Choroid plexus epithelial cell (primary cell): ENCODE measurements at regions not wholly inside any gene's neighbourhood (a gene's known extent, or its start where the extent isn't known, plus 50 kb on each side); places are given as distances from the start of the nearest gene placed in this dataset.

ENCODE experiments used
- DNase-seq: peaks from one replicate; pipeline ENCODE4 v3.0.0-alpha.2; 2010; ENCODE audit warnings: low read depth
- H3K4me3 ChIP-seq: 2 replicates; pipeline ENCODE4 v1.5.1; 2011; ENCODE audit warnings: low read depth, mild to moderate bottlenecking, control low read depth, low read length, moderate library complexity
- TF ChIP-seq, protein P1 (sequence below): conservative IDR thresholded peaks from 2 replicates; pipeline ENCODE4 v1.5.1; 2011; ENCODE audit warnings: low read depth, mild to moderate bottlenecking, control low read depth, inconsistent platforms, low read length, moderate library complexity

DNA sequence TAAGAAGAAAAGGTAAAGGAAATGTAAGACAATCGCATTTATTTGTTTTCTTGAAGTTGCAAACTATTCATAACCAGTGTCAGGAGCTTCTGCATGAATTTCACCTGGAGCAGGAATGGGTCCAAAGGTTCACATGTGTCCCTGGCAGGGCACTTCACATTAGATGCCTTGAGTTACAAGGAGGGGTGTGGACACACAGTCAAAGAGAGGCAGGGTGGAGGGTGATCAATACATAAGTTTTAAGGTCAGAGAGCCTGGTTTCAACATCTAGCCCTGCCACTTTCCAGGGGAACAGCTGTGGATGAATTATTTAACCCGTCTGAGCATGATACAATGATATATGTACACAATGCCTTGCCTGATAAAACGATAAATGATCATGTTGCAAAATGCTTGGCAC lies 321.4 kb downstream of the CYP26B1 start:
- no peak for DNase-seq
- H3K4me3 ChIP-seq, result no peak overlapping the region
- TF ChIP-seq, protein P1, sequence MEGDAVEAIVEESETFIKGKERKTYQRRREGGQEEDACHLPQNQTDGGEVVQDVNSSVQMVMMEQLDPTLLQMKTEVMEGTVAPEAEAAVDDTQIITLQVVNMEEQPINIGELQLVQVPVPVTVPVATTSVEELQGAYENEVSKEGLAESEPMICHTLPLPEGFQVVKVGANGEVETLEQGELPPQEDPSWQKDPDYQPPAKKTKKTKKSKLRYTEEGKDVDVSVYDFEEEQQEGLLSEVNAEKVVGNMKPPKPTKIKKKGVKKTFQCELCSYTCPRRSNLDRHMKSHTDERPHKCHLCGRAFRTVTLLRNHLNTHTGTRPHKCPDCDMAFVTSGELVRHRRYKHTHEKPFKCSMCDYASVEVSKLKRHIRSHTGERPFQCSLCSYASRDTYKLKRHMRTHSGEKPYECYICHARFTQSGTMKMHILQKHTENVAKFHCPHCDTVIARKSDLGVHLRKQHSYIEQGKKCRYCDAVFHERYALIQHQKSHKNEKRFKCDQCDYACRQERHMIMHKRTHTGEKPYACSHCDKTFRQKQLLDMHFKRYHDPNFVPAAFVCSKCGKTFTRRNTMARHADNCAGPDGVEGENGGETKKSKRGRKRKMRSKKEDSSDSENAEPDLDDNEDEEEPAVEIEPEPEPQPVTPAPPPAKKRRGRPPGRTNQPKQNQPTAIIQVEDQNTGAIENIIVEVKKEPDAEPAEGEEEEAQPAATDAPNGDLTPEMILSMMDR, result no peak

DNA sequence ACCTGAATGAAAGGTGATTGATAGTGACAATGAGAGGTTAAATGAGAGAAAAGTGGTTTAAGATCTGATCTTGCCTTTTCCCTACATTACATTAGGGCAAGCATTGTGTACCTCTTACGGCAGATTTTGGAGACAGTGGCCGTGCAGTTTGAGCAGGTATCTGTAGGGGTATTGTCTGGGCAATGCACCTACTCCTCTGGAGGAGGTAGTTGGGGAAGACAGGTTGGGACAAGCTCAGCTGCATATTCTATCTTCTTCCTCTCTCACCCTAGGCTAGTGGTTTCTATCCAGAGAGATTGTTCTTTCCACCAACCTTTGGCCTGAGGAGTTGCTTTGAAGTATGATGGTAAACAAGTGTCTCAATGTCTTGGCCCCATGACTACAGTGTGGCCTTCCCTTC lies 323.2 kb downstream of the CYP26B1 start:
- TF ChIP-seq, protein P1, result no peak
- no peak overlapping the region for H3K4me3 ChIP-seq
- no peak for DNase-seq

DNA sequence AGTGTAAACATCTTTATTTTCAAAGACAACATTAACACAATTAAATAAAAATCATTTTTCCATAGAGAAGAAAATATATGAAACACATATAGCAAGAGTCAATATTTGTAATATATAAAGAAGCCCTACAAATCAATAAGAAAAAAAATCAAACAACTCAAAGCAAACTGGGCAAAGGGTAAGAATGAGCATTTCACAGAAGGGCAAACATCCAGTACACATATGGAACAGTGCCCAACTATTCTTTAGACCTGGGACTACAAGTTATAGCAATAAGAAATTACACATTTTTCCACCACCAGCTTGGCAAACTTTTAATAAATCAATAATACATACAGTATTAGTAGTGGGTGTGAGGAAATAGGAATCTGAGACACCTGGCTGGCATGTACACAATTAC lies 324.1 kb downstream of the CYP26B1 start:
- no peak overlapping the region for H3K4me3 ChIP-seq
- TF ChIP-seq, protein P1, result no peak
- no peak for DNase-seq

DNA sequence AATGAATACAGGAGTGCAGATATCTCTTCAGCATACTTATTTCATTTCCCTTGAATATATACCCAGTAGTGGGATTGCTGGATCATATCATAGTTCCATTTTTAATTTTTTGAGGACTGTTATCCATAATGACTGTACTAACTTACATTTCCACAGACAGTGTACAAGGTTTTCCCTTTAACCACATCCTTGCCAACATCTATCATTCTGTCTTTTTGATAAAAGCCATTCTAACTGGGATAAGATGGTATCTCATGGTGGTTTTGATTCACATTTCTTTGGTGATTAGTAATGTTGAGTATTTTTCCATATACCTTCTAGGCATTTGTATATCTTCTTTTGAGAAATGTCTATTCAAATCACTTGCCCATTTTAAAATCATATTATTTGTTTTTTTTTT lies 325.2 kb downstream of the CYP26B1 start:
- TF ChIP-seq, protein P1, result no peak
- DNase-seq, result no peak
- H3K4me3 ChIP-seq, result no peak overlapping the region

GRCh38 chr2:71821856-71822255 lies 325.8 kb downstream of the CYP26B1 start:
- TF ChIP-seq, protein P1, result no peak
- no peak overlapping the region for H3K4me3 ChIP-seq
- no peak for DNase-seq

DNA sequence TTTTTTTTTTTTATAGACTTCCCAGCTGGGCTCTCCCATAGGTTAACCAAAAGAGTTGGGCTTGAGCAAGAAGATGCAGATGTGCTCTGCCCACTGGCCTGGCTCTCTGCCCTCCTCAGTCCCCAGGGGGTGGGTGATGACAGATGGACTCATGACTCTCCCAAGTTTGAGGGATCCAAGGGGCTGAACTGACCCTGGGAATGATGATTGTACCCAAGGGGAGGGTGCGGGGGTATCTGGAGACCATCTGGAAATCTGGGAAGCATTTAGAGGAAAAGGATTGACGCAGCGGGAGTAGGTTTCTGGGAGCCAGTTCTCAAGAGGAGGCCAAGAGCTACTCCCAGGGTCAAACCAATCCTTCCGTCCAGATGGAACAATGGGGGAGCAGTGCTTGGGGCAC lies 330.8 kb downstream of the CYP26B1 start:
- no peak overlapping the region for H3K4me3 ChIP-seq
- no peak for DNase-seq
- TF ChIP-seq, protein P1, result no peak

GRCh38 chr2:71815701-71816474 lies 331.8 kb downstream of the CYP26B1 start:
- H3K4me3 ChIP-seq, result no peak overlapping the region
- no peak for DNase-seq
- TF ChIP-seq, protein P1, result no peak
